B cell (primary cell): ENCODE measurements at regions not wholly inside any gene's neighbourhood (a gene's known extent, or its start where the extent isn't known, plus 50 kb on each side); places are given as distances from the start of the nearest gene placed in this dataset.

Experiments used
- ATAC-seq: fragments of 200-7000 bp; cut with Tn5 transposase; one replicate; pipeline ENCODE4 v1.10.0; 2021; ENCODE audit warnings: low read depth, mild to moderate bottlenecking, moderate number of reproducible peaks, moderate library complexity
- CTCF ChIA-PET: fragments of 350-600 bp; sonication (Branson Sonifier 250); formaldehyde crosslinking; loops from one replicate; lab custom pipeline; 2021; ENCODE audit warnings: antibody characterized with exemption, inconsistent platforms; lab: Charles Lee
- POLR2A ChIA-PET: fragments of 350-600 bp; sonication (Branson Sonifier 250); formaldehyde crosslinking; loops from one replicate; lab custom pipeline; 2021; ENCODE audit warnings: antibody characterized with exemption; lab: Charles Lee
- DNase-seq: peaks from one replicate; pipeline ENCODE4 v3.0.0; 2013
- H2AFZ ChIP-seq: 2 replicates; pipeline ENCODE4 v1.6.1; 2012; ENCODE audit warnings: mild to moderate bottlenecking, low read depth, low read length; ENCODE audit not compliant: insufficient read depth, poor library complexity, severe bottlenecking
- H3K27ac ChIP-seq, 2 donors: 1 replicate in 1 of 2; 2 replicates in 1 of 2; pipeline ENCODE4 v1.5.1; 2012 to 2013; ENCODE audit warnings: low read length in 2 of 2, mild to moderate bottlenecking in 2 of 2, moderate library complexity in 1 of 2
- H3K27me3 ChIP-seq, 4 experiments: fragments of 200-600 bp in 1 of 4; sonication (generic) in 1 of 4; replicated peaks in 1 of 4; 1 replicate in 2 of 4; 2 replicates in 2 of 4; pipeline versions ENCODE4 v1.6.1 to v1.7.0; 2013 to 2016; ENCODE audit warnings: low read length in 3 of 4, mild to moderate bottlenecking in 2 of 4, mixed read lengths in 1 of 4, moderate library complexity in 1 of 4; ENCODE audit not compliant: insufficient read depth in 4 of 4, control insufficient read depth in 3 of 4; ENCODE audit errors: control extremely low read depth in 1 of 4
- H3K36me3 ChIP-seq, 2 experiments: replicated peaks in 1 of 2; 1 replicate in 1 of 2; 2 replicates in 1 of 2; pipeline versions ENCODE4 v1.6.1 to v1.7.1; 2013; ENCODE audit warnings: low read length in 1 of 2; ENCODE audit not compliant: insufficient read depth in 2 of 2, control insufficient read depth in 1 of 2; ENCODE audit errors: control extremely low read depth in 1 of 2, extremely low read depth in 1 of 2
- H3K4me1 ChIP-seq, 2 donors: fragments of 200-600 bp in 1 of 2; sonication (generic) in 1 of 2; 1 replicate in 1 of 2; 2 replicates in 1 of 2; pipeline versions ENCODE4 v1.5.1 to v1.6.1; 2013 to 2017; ENCODE audit warnings: low read length in 2 of 2; ENCODE audit not compliant: control insufficient read depth in 2 of 2, insufficient read depth in 2 of 2
- H3K4me2 ChIP-seq: replicated peaks from 2 replicates; pipeline ENCODE3; 2012; ENCODE audit warnings: mild to moderate bottlenecking, low read depth, low read length; ENCODE audit not compliant: poor library complexity, severe bottlenecking
- H3K4me3 ChIP-seq, 5 experiments: fragments of 200-600 bp in 1 of 5; sonication (generic) in 1 of 5; 1 replicate in 3 of 5; 2 replicates in 2 of 5; pipeline versions ENCODE4 v1.5.1 to v1.7.0; 2011 to 2016; ENCODE audit warnings: low read length in 4 of 5, mild to moderate bottlenecking in 4 of 5, low read depth in 2 of 5, control low read depth in 1 of 5, moderate library complexity in 1 of 5; ENCODE audit not compliant: insufficient read depth in 1 of 5; ENCODE audit errors: control extremely low read depth in 1 of 5, extremely low read depth in 1 of 5
- H3K79me2 ChIP-seq: fragments of 200-600 bp; sonication (generic); one replicate; pipeline ENCODE4 v1.6.0; 2016; ENCODE audit warnings: low read length; ENCODE audit not compliant: control insufficient read depth, insufficient read depth
- H3K9ac ChIP-seq: fragments of 200-600 bp; sonication (generic); 2 replicates; pipeline ENCODE4 v1.6.1; 2017; ENCODE audit warnings: mild to moderate bottlenecking, low read length, moderate library complexity
- H3K9me3 ChIP-seq, 3 donors: one replicate each; pipeline versions ENCODE4 v1.6.1 to v1.7.1; 2013; ENCODE audit warnings: low read length in 2 of 3; ENCODE audit not compliant: control insufficient read depth in 2 of 3, insufficient read depth in 1 of 3; ENCODE audit errors: control extremely low read depth in 1 of 3
- H4K20me1 ChIP-seq: 2 replicates; pipeline ENCODE4 v1.6.0; 2012; ENCODE audit warnings: mild to moderate bottlenecking, low read length; ENCODE audit not compliant: insufficient read depth, control insufficient read depth, poor library complexity, severe bottlenecking
- H3K27ac Mint-ChIP-seq: one replicate; pipeline ENCODE4 v1.8.0; 2021; ENCODE audit warnings: mixed read lengths
- H3K27me3 Mint-ChIP-seq: one replicate; pipeline ENCODE4 v1.8.0; 2021; ENCODE audit warnings: mixed read lengths
- H3K4me1 Mint-ChIP-seq: one replicate; pipeline ENCODE4 v1.8.0; 2021; ENCODE audit warnings: mixed read lengths
- H3K4me3 Mint-ChIP-seq: one replicate; pipeline ENCODE4 v1.8.0; 2021; ENCODE audit warnings: mixed read lengths
- H3K9me3 Mint-ChIP-seq: one replicate; pipeline ENCODE4 v1.8.0; 2022; ENCODE audit warnings: mixed read lengths; ENCODE audit not compliant: insufficient read depth
- CTCF ChIP-seq: fragments of 200-600 bp; IDR thresholded peaks from one replicate; pipeline ENCODE4 v1.8.0; 2022; ENCODE audit warnings: antibody characterized with exemption, mild to moderate bottlenecking
- EZH2 ChIP-seq: IDR thresholded peaks from 2 replicates; pipeline ENCODE4 v1.6.1; 2012; ENCODE audit warnings: borderline replicate concordance, low read depth, mild to moderate bottlenecking, moderate library complexity, low read length; ENCODE audit not compliant: insufficient read depth, poor library complexity, severe bottlenecking
- WGBS: methylation state at CpG from one replicate; pipeline ENCODE4 v1.1.5; 2013; ENCODE audit warnings: missing lambda C conversion rate; ENCODE audit not compliant: insufficient coverage; 5-methylcytosine and 5-hydroxymethylcytosine counted together
- intact Hi-C: fragments of 100-400 bp; cut with micrococcal nuclease; formaldehyde crosslinking; loops from one replicate; pipeline ENCODE4 v1.10.0; 2022

GRCh38 chr16:63613701-63614100 is 1508.2 kb downstream of the CDH11 start:
- Mint-ChIP-seq H3K9me3 (peaks cover 3% of the 10 kb centered on the region), H3K4me3 (no peak overlapping the region), H3K4me1 (no peaks in the 10 kb centered on the region), H3K27me3 (no peaks in the 10 kb centered on the region), H3K27ac (no peak overlapping the region)
- CTCF ChIA-PET: no interaction called here
- POLR2A ChIA-PET: no interaction called here
- H3K4me3 ChIP-seq: no peak overlapping the region
- no peak overlapping the region for H3K9ac ChIP-seq
- no peaks in the 10 kb centered on the region for H3K27me3 ChIP-seq
- no peaks in the 10 kb centered on the region for H3K79me2 ChIP-seq
- WGBS: no CpG with 5 or more reads among the region's 1 CpG
- TF ChIP-seq CTCF: no peak
- no peak for TF ChIP-seq EZH2
- no peak for ATAC-seq
- no peaks in the 10 kb centered on the region for H4K20me1 ChIP-seq
- no peak overlapping the region for H3K27ac ChIP-seq
- DNase-seq: no peak
- H2AFZ ChIP-seq: no peak overlapping the region
- H3K4me2 ChIP-seq: no peak overlapping the region
- intact Hi-C loops: no loop called here
- peaks cover 0 to 17% (median 0%) of the 10 kb centered on the region in 3 donors for H3K9me3 ChIP-seq
- no peaks in the 10 kb centered on the region for H3K36me3 ChIP-seq
- H3K4me1 ChIP-seq: no peaks in the 10 kb centered on the region

- Mint-ChIP-seq H3K4me1 (no peaks in the 10 kb centered on the region), H3K4me3 (no peak overlapping the region), H3K27ac (no peak overlapping the region), H3K27me3 (no peaks in the 10 kb centered on the region), H3K9me3 (peaks cover 3% of the 10 kb centered on the region)
- ATAC-seq (no peak), DNase-seq (no peak)
- no peak for TF ChIP-seq EZH2
- TF ChIP-seq CTCF: no peak
- Histone ChIP-seq H3K4me1 (no peaks in the 10 kb centered on the region), H3K79me2 (no peaks in the 10 kb centered on the region), H3K4me2 (no peak overlapping the region), H3K27ac (no peak overlapping the region), H3K4me3 (no peak overlapping the region), H3K9ac (no peak overlapping the region), H2AFZ (no peak overlapping the region), H3K36me3 (no peaks in the 10 kb centered on the region), H4K20me1 (no peaks in the 10 kb centered on the region), H3K27me3 (no peaks in the 10 kb centered on the region), H3K9me3 (peaks cover 0 to 8% (median 0%) of the 10 kb centered on the region in 3 donors)
- intact Hi-C loops: no loop called here
- ChIA-PET CTCF (no interaction called here), POLR2A (no interaction called here)
- WGBS: 33% methylated on average over 1 of the region's 4 CpGs
Measured at GRCh38 chr16:63612462-63613227, 1509.2 kb downstream of the CDH11 start.
